Body of pancreas (tissue), 4 donors: ENCODE measurements at regions not wholly inside any gene's neighbourhood (a gene's known extent, or its start where the extent isn't known, plus 50 kb on each side); places are given as distances from the start of the nearest gene placed in this dataset.

Experiments
- CTCF ChIP-seq, 7 experiments: fragments of 450-650 bp in 4 of 7; fragments of 200-600 bp in 3 of 7; sonication (generic) in 3 of 7; IDR thresholded peaks; one replicate each; pipeline ENCODE4 v1.5.1; 2016 to 2019; ENCODE audit warnings: antibody characterized with exemption in 7 of 7
- POLR2A ChIP-seq, 3 donors: fragments of 450-650 bp; IDR thresholded peaks; one replicate each; pipeline ENCODE4 v1.6.1; 2016; ENCODE audit warnings: antibody characterized with exemption in 3 of 3, mild to moderate bottlenecking in 2 of 3

GRCh38 chr3:5741017-5741416 is 553.5 kb downstream of the EDEM1 start:
- TF ChIP-seq POLR2A (IDR thresholded peaks at IDR 0.05), result no peak
- no peak for TF ChIP-seq CTCF (IDR thresholded peaks at IDR 0.05)
